GM21360 (cell line): ENCODE measurements at regions not wholly inside any gene's neighbourhood (a gene's known extent, or its start where the extent isn't known, plus 50 kb on each side); places are given as distances from the start of the nearest gene placed in this dataset.

Experiments
- ATAC-seq: cut with Tn5 transposase; IDR thresholded peaks from one replicate; pipeline ENCODE4 v1.9.1; 2021; ENCODE audit warnings: mild to moderate bottlenecking, moderate library complexity; ENCODE audit not compliant: unreplicated experiment

GRCh38 chr16:86824751-86825296 lies 246.5 kb downstream of the FOXL1 start:
- ATAC-seq, result no peak

- no peak for ATAC-seq
These were observed 247.3 kb downstream of the FOXL1 start for GRCh38 chr16:86825631-86826030.

- no peak for ATAC-seq
These were observed 248.6 kb downstream of the FOXL1 start for GRCh38 chr16:86826941-86827340.

- no peak for ATAC-seq
These were observed 249.2 kb downstream of the FOXL1 start for GRCh38 chr16:86827521-86827920.

GRCh38 chr16:86828202-86828601 lies 249.9 kb downstream of the FOXL1 start:
- ATAC-seq, result no peak

- no peak for ATAC-seq
These were observed 250.3 kb downstream of the FOXL1 start for GRCh38 chr16:86828653-86829052.

- ATAC-seq, result no peak
These were observed 253.0 kb downstream of the FOXL1 start for GRCh38 chr16:86831366-86831765.

GRCh38 chr16:86833136-86833535 lies 254.8 kb downstream of the FOXL1 start:
- no peak for ATAC-seq

- ATAC-seq, result no peak
These were observed 256.2 kb downstream of the FOXL1 start for GRCh38 chr16:86834451-86835035.

GRCh38 chr16:86835982-86836381 lies 257.6 kb downstream of the FOXL1 start:
- no peak for ATAC-seq

- no peak for ATAC-seq
These were observed 258.3 kb downstream of the FOXL1 start for GRCh38 chr16:86836503-86837129.

- ATAC-seq, result no peak
These were observed 265.5 kb downstream of the FOXL1 start for GRCh38 chr16:86843812-86844211.

- no peak for ATAC-seq
These were observed 266.3 kb downstream of the FOXL1 start for GRCh38 chr16:86844695-86845094.

GRCh38 chr16:86846136-86846535 lies 267.8 kb downstream of the FOXL1 start:
- no peak for ATAC-seq

GRCh38 chr16:86848821-86849220 lies 270.5 kb downstream of the FOXL1 start:
- ATAC-seq, result no peak

GRCh38 chr16:86850670-86851069 lies 272.3 kb downstream of the FOXL1 start:
- no peak for ATAC-seq

GRCh38 chr16:86852135-86852534 lies 273.8 kb downstream of the FOXL1 start:
- ATAC-seq, result no peak

- ATAC-seq, result no peak
These were observed 275.8 kb downstream of the FOXL1 start for GRCh38 chr16:86854058-86854621.

GRCh38 chr16:86854626-86855294 lies 276.4 kb downstream of the FOXL1 start:
- no peak for ATAC-seq

GRCh38 chr16:86856946-86857586 lies 278.7 kb downstream of the FOXL1 start:
- no peak for ATAC-seq

- no peak for ATAC-seq
These were observed 279.5 kb downstream of the FOXL1 start for GRCh38 chr16:86857807-86858206.
